Spinal cord (tissue), 9 donors: ENCODE measurements at regions not wholly inside any gene's neighbourhood (a gene's known extent, or its start where the extent isn't known, plus 50 kb on each side); places are given as distances from the start of the nearest gene placed in this dataset.

Source experiments
- DNase-seq, 6 donors: peaks; one replicate each; pipeline versions ENCODE4 v3.0.0 to v3.0.0-alpha.2; 2013 to 2015; ENCODE audit warnings: low spot score in 6 of 6, low read depth in 4 of 6
- H3K27ac ChIP-seq: one replicate; pipeline ENCODE4 v1.5.1; 2013; ENCODE audit warnings: low read depth, low read length, control low read depth
- H3K27me3 ChIP-seq: one replicate; pipeline ENCODE4 v1.6.1; 2013; ENCODE audit warnings: low read length; ENCODE audit not compliant: control insufficient read depth, insufficient read depth
- H3K36me3 ChIP-seq: one replicate; pipeline ENCODE4 v1.6.1; 2013; ENCODE audit warnings: low read length; ENCODE audit not compliant: control insufficient read depth, insufficient read depth
- H3K4me1 ChIP-seq: one replicate; pipeline ENCODE4 v1.6.1; 2013; ENCODE audit warnings: low read length; ENCODE audit not compliant: control insufficient read depth, insufficient read depth
- H3K4me3 ChIP-seq: one replicate; pipeline ENCODE4 v1.5.1; 2013; ENCODE audit warnings: low read depth, low read length, control low read depth
- H3K9me3 ChIP-seq: one replicate; pipeline ENCODE4 v1.6.1; 2013; ENCODE audit warnings: low read length; ENCODE audit not compliant: control insufficient read depth, insufficient read depth
- WGBS: methylation state at CpG from one replicate; pipeline ENCODE4 v1.1.5; 2013; ENCODE audit warnings: missing lambda C conversion rate; ENCODE audit not compliant: insufficient coverage; 5-methylcytosine and 5-hydroxymethylcytosine counted together
- donor health status: healthy.

- DNase-seq: peak in 3 of 6 donors; percentile 9 to 79 (median 65)
- peaks cover 5% of the 10 kb centered on the region for H3K4me1 ChIP-seq
Measured at GRCh38 chrX:110944751-110945675, 149.4 kb upstream of the CHRDL1 start.

GRCh38 chrX:110944311-110944750 lies 148.7 kb upstream of the CHRDL1 start:
- 18% methylated on average over 21 of the region's 25 CpGs for WGBS
- Histone ChIP-seq H3K4me1 (peaks cover 5% of the 10 kb centered on the region), H3K36me3 (no peaks in the 10 kb centered on the region), H3K27ac (peak overlapping the region; percentile 22), H3K27me3 (peaks cover 6% of the 10 kb centered on the region), H3K9me3 (no peaks in the 10 kb centered on the region), H3K4me3 (peak overlapping the region; percentile 40)
- peak in 3 of 6 donors; percentile 23 to 84 (median 69) for DNase-seq

More at GRCh38 chrX:110944751-110945675, 149.4 kb upstream of the CHRDL1 start:
- Histone ChIP-seq H3K36me3 (no peaks in the 10 kb centered on the region), H3K27ac (peak overlapping the region; percentile 22), H3K27me3 (peaks cover 6% of the 10 kb centered on the region), H3K9me3 (no peaks in the 10 kb centered on the region), H3K4me3 (peak overlapping the region; percentile 40)
- 23% methylated on average over 10 of the region's 22 CpGs for WGBS

DNA sequence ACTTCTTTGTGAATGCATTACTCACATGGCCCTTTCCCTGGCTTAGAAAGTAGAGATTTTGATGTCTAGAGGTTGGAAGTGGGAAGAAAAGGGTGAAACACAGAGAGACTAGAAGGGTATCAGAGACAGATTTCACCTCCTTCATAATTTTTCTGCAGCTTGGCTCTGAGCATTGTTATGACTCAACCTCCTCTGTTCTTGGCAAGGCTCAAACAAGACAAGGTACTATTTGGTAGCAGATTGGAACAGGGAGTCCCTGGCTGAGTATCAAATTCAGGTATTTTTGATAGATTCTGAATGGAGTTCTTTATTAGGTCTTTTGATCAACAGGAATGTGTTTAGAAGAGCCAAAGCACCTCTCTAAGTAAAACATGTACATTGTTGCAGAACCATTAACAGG lies 146.3 kb upstream of the CHRDL1 start:
- Histone ChIP-seq H3K4me3 (no peak overlapping the region), H3K9me3 (no peaks in the 10 kb centered on the region), H3K36me3 (no peaks in the 10 kb centered on the region), H3K4me1 (peaks cover 5% of the 10 kb centered on the region), H3K27me3 (peaks cover under 1% of the 10 kb centered on the region), H3K27ac (no peak overlapping the region)
- DNase-seq: no peak

- WGBS: 83% methylated on average over 2 of the region's 3 CpGs
- H3K27ac ChIP-seq: no peak overlapping the region
- H3K9me3 ChIP-seq: no peaks in the 10 kb centered on the region
- H3K4me3 ChIP-seq: no peak overlapping the region
- no peaks in the 10 kb centered on the region for H3K36me3 ChIP-seq
- H3K4me1 ChIP-seq: no peaks in the 10 kb centered on the region
- H3K27me3 ChIP-seq: peaks cover 2% of the 10 kb centered on the region
- no peak for DNase-seq
Measured at GRCh38 chrX:110938977-110939732, 143.5 kb upstream of the CHRDL1 start.

GRCh38 chrX:110924871-110925270 lies 129.3 kb upstream of the CHRDL1 start:
- DNase-seq: no peak
- H3K27me3 ChIP-seq: peaks cover 5% of the 10 kb centered on the region
- no peak overlapping the region for H3K27ac ChIP-seq
- no peaks in the 10 kb centered on the region for H3K36me3 ChIP-seq
- no peaks in the 10 kb centered on the region for H3K4me1 ChIP-seq
- no peak overlapping the region for H3K4me3 ChIP-seq
- no peaks in the 10 kb centered on the region for H3K9me3 ChIP-seq

DNA sequence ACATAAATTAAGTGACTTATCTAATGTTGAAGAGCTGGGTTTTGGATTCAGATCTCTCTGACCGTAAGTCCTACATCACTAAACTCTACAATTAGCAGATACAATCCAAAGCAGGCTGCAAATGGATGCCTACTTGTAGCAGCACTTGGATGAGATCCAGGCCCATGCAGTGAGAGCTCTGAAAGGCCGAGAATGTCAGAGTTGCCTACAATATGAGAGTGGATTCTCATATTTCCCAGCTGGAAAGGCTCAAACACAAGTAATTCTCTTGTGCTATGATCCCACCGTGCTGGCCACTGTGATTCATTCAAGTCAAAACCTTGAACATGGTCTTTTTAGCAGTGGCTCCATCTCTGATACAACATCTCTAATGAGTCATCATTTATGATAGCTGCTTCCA lies 125.4 kb upstream of the CHRDL1 start:
- peaks cover 5% of the 10 kb centered on the region for H3K27me3 ChIP-seq
- no peaks in the 10 kb centered on the region for H3K4me1 ChIP-seq
- 59% methylated on average over 3 of the region's 3 CpGs for WGBS
- no peaks in the 10 kb centered on the region for H3K36me3 ChIP-seq
- H3K9me3 ChIP-seq: no peaks in the 10 kb centered on the region
- H3K27ac ChIP-seq: no peak overlapping the region
- no peak overlapping the region for H3K4me3 ChIP-seq
- peak in 2 of 6 donors; percentile 8 to 22 for DNase-seq

DNA sequence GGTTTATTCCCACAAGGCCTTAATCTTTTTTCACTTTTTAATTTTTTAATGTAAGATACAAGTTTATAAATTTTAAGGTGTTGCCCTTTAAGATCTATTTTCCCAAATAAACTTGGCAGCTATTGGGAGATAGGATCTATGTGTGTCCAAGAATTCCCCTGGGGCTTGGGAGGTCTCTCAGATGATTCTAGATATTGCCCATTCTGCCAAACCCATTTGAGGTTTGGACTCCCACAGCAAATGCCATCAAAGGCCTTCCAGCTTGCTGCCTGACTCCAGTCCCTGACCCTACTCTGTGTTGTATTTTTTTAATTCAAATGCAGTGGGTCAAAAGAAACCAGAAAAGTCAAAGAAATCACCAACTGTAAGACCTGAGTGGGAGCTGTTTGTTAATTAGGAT lies 120.0 kb upstream of the CHRDL1 start:
- H3K4me3 ChIP-seq: no peak overlapping the region
- DNase-seq: no peak

DNA sequence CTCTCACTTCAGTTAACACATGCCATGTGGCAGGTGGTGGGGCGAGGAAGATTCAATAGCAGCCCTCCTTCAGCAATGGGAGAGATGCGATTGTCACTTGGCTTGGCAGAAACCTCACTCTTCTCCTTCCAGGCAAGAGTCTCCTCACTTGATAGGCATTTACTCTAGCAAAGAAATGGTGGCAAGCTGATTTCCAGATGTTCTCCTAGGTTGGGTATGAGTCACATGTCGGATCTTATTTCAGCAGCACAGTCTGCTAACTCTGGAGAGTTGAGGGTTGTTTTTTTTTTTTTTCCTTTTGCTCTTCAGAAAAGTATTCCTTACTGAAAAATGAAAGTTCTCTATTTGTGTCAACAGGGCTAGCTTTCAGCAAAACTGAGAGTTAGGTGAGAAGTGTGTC lies 119.5 kb upstream of the CHRDL1 start:
- H3K27ac ChIP-seq: no peak overlapping the region
- H3K4me1 ChIP-seq: no peaks in the 10 kb centered on the region
- no peaks in the 10 kb centered on the region for H3K27me3 ChIP-seq
- H3K9me3 ChIP-seq: no peaks in the 10 kb centered on the region
- H3K4me3 ChIP-seq: no peak overlapping the region
- no CpG with 5 or more reads among the region's 3 CpGs for WGBS
- H3K36me3 ChIP-seq: no peaks in the 10 kb centered on the region
- DNase-seq: peak in 2 of 6 donors; percentile 1 to 6

More for the DNA sequence above, 120.0 kb upstream of the CHRDL1 start:
- H3K27me3 ChIP-seq: no peaks in the 10 kb centered on the region
- no peaks in the 10 kb centered on the region for H3K36me3 ChIP-seq
- no peaks in the 10 kb centered on the region for H3K4me1 ChIP-seq
- H3K27ac ChIP-seq: no peak overlapping the region
- no peaks in the 10 kb centered on the region for H3K9me3 ChIP-seq

DNA sequence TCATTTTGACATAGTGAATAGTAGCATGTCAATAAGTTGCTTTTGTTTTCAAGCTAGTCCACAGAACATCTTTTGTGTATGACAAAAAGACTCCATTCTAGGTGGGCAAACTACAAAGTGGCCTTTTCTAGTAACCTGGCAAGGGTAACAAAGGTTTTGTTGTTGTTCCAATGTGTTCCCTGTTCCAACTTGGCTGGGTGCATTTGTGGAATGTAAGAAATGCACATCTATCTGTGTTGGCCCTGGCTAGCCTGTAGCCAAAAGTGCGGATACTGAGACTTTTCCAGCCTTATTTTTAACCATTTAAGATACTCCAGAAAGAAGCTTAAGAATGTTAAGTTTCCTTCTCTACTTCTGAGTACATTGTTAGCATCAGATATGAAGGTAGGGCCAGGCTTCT lies 118.7 kb upstream of the CHRDL1 start:
- Histone ChIP-seq H3K36me3 (no peaks in the 10 kb centered on the region), H3K4me1 (no peaks in the 10 kb centered on the region), H3K27me3 (no peaks in the 10 kb centered on the region), H3K9me3 (no peaks in the 10 kb centered on the region), H3K27ac (no peak overlapping the region), H3K4me3 (no peak overlapping the region)
- peak in 2 of 6 donors; percentile 1 to 27 for DNase-seq
- WGBS: no CpG with 5 or more reads among the region's 1 CpG
